ENCODE measurements at regions not wholly inside any gene's neighbourhood (a gene's known extent, or its start where the extent isn't known, plus 50 kb on each side); places are given as distances from the start of the nearest gene placed in this dataset.

DNA sequence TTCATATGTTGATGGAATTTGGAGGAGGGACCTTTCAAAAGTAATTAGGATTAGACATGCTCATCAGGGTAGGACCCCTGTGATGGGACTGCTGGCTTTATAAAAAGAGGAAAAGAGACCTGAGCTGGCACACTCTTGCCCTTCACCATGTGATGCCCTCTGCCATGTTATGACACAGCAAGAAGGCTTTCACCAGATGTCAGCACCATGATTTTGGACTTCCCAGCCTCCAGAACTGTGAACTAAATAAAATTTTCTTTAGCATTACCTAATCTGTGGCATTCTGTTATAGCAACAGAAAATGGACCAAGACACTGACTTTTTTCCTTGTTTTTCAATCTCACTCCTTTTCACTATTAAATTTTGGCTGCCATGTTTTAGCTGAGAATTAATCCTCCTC lies 105.0 kb upstream of the TMPO start:
- Mint-ChIP-seq H3K4me1 (peaks cover 13 to 20% of the 10 kb centered on the region in 2 donors), H3K36me3 (no peaks in the 10 kb centered on the region), H3K27me3 (ENCODE audit: low read depth in 2 of 2) (no peaks in the 10 kb centered on the region), H3K9me3 (no peaks in the 10 kb centered on the region), H3K27ac (no peak overlapping the region), H3K4me3 (no peak overlapping the region)
- Histone ChIP-seq H3K4me1 (ENCODE audit: control insufficient read depth, insufficient read depth, low read length) (peaks cover 3% of the 10 kb centered on the region), H3K4me3 (ENCODE audit: low read length) (no peak overlapping the region), H3K36me3 (ENCODE audit: control insufficient read depth, insufficient read depth, low read length) (no peaks in the 10 kb centered on the region), H3K9me3 (ENCODE audit: control insufficient read depth, insufficient read depth, low read length) (no peaks in the 10 kb centered on the region), H3K27ac (ENCODE audit: low read length) (no peak overlapping the region), H3K27me3 (ENCODE audit: control insufficient read depth, insufficient read depth, low read length) (no peaks in the 10 kb centered on the region)
- TF ChIP-seq, protein P1, sequence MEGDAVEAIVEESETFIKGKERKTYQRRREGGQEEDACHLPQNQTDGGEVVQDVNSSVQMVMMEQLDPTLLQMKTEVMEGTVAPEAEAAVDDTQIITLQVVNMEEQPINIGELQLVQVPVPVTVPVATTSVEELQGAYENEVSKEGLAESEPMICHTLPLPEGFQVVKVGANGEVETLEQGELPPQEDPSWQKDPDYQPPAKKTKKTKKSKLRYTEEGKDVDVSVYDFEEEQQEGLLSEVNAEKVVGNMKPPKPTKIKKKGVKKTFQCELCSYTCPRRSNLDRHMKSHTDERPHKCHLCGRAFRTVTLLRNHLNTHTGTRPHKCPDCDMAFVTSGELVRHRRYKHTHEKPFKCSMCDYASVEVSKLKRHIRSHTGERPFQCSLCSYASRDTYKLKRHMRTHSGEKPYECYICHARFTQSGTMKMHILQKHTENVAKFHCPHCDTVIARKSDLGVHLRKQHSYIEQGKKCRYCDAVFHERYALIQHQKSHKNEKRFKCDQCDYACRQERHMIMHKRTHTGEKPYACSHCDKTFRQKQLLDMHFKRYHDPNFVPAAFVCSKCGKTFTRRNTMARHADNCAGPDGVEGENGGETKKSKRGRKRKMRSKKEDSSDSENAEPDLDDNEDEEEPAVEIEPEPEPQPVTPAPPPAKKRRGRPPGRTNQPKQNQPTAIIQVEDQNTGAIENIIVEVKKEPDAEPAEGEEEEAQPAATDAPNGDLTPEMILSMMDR (IDR thresholded peaks at IDR 0.05) = no peak
- DNase-seq (no peak), ATAC-seq (no peak)
- intact Hi-C loops (cut with micrococcal nuclease) = no loop called here

DNA sequence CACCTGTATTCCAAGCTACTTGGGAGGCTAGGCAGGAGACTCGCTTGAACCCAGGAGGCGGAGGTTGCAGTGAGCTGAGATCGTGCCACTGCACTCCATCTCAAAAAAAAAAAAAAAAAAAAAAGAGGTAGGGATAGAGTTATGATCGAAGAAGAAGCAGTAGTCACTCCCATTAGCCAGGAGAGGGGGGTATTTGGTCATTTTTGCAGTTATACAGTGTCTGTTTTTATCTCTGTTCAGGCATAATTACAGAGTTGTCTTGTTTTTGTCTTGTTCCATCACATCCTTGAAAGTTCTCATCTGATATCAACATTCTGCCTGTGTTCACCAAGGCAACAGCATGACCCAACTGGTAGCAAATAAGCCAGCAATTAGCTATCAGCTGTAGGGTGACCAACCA lies 98.5 kb upstream of the TMPO start:
- Histone ChIP-seq H3K4me3 (ENCODE audit: low read length) (no peak overlapping the region), H3K9me3 (ENCODE audit: control insufficient read depth, insufficient read depth, low read length) (no peaks in the 10 kb centered on the region), H3K27ac (ENCODE audit: low read length) (no peak overlapping the region), H3K4me1 (ENCODE audit: control insufficient read depth, insufficient read depth, low read length) (no peaks in the 10 kb centered on the region), H3K27me3 (ENCODE audit: control insufficient read depth, insufficient read depth, low read length) (no peaks in the 10 kb centered on the region), H3K36me3 (ENCODE audit: control insufficient read depth, insufficient read depth, low read length) (no peaks in the 10 kb centered on the region)
- Mint-ChIP-seq H3K27me3 (ENCODE audit: low read depth in 2 of 2) (peaks cover 3 to 8% of the 10 kb centered on the region in 2 donors), H3K4me3 (no peak overlapping the region), H3K36me3 (no peaks in the 10 kb centered on the region), H3K9me3 (no peaks in the 10 kb centered on the region), H3K4me1 (no peaks in the 10 kb centered on the region), H3K27ac (no peak overlapping the region)
- TF ChIP-seq, protein P1 (IDR thresholded peaks at IDR 0.05) = no peak
- DNase-seq (no peak), ATAC-seq (no peak)
- WGBS (ENCODE audit: insufficient coverage) = 67% methylated on average over 3 of the region's 4 CpGs
- intact Hi-C loops (cut with micrococcal nuclease) = no loop called here

DNA sequence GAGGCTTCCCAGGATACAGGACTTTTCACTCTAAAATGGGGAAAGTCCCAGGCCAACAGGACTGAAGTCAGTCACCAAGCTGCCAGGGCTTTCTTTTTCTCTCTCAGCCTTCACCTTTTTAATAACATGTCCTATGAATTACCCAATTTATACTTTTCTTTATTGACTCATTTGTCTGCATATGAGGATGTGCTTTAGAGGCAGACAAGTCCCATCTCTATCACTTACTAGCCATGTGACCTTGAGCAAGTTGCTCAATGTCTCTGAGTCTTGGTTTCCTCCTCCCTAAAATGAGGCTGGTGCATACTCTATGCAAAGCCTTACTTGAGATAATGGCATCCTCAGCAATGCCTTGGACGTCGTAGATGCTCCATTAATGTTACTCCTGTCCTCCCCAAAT lies 98.1 kb upstream of the TMPO start:
- no peaks in the 10 kb centered on the region for H3K4me1 ChIP-seq (ENCODE audit: control insufficient read depth, insufficient read depth, low read length)
- ATAC-seq = no peak
- TF ChIP-seq, protein P1 (IDR thresholded peaks at IDR 0.05) = no peak
- no peaks in the 10 kb centered on the region for H3K27me3 ChIP-seq (ENCODE audit: control insufficient read depth, insufficient read depth, low read length)
- intact Hi-C loops (cut with micrococcal nuclease) = no loop called here
- no peaks in the 10 kb centered on the region for H3K36me3 ChIP-seq (ENCODE audit: control insufficient read depth, insufficient read depth, low read length)
- no peaks in the 10 kb centered on the region for H3K9me3 ChIP-seq (ENCODE audit: control insufficient read depth, insufficient read depth, low read length)
- Mint-ChIP-seq H3K27ac (no peak overlapping the region), H3K27me3 (ENCODE audit: low read depth in 2 of 2) (peaks cover 3 to 8% of the 10 kb centered on the region in 2 donors), H3K9me3 (no peaks in the 10 kb centered on the region), H3K4me3 (no peak overlapping the region), H3K36me3 (no peaks in the 10 kb centered on the region), H3K4me1 (no peaks in the 10 kb centered on the region)
- H3K27ac ChIP-seq (ENCODE audit: low read length) = no peak overlapping the region
- H3K4me3 ChIP-seq (ENCODE audit: low read length) = no peak overlapping the region
- WGBS (ENCODE audit: insufficient coverage) = 82% methylated on average over 2 of the region's 2 CpGs
- no peak for DNase-seq

DNA sequence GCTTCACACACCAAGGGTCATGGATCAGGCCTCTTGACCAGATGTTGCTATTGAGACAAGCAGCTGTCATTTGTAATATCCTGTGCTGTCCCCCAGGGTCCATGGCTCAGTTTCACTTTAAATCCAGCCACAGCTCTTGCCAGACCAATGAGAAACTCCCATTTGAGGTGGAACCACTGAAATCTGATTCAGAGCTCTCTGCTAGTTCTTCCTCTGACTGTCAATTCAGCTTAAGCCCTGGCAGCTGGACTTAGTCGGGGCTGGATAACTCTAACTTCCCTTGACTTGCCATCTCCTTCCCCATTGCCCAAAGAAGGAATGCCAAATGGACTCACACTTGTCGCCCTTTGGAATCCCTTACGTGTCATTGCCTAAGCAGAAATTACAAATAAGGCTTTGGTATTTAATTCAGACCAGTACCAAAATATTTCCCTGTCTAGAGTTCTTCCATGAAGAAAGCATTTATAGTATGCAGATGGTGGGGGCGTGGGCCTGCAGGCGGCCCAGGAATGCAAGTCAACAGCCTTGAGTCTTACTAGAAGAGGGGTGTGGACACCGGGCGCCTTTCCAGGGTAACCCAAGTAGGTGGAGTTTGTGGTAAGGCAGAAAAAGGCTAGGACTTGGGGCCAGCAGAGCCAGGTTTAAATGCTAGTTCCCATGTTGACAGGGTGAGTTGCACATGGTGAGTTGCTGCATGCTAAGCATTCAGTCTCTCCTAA lies 96.9 kb upstream of the TMPO start:
- H3K27ac Mint-ChIP-seq = no peak overlapping the region
- H3K27me3 Mint-ChIP-seq (ENCODE audit: low read depth in 2 of 2) = peaks cover 3 to 8% of the 10 kb centered on the region in 2 donors
- H3K4me1 Mint-ChIP-seq = no peaks in the 10 kb centered on the region
- H3K9me3 Mint-ChIP-seq = no peaks in the 10 kb centered on the region
- Histone ChIP-seq H3K4me1 (ENCODE audit: control insufficient read depth, insufficient read depth, low read length) (no peaks in the 10 kb centered on the region), H3K27ac (ENCODE audit: low read length) (no peak overlapping the region), H3K27me3 (ENCODE audit: control insufficient read depth, insufficient read depth, low read length) (no peaks in the 10 kb centered on the region), H3K4me3 (ENCODE audit: low read length) (no peak overlapping the region), H3K36me3 (ENCODE audit: control insufficient read depth, insufficient read depth, low read length) (no peaks in the 10 kb centered on the region), H3K9me3 (ENCODE audit: control insufficient read depth, insufficient read depth, low read length) (no peaks in the 10 kb centered on the region)
- no peak overlapping the region for H3K4me3 Mint-ChIP-seq
- no peak for ATAC-seq
- 54% methylated on average over 7 of the region's 7 CpGs for WGBS (ENCODE audit: insufficient coverage)
- DNase-seq = no peak
- no peaks in the 10 kb centered on the region for H3K36me3 Mint-ChIP-seq
- intact Hi-C loops (cut with micrococcal nuclease) = no loop called here
- TF ChIP-seq, protein P1 (IDR thresholded peaks at IDR 0.05) = no peak
